ENCODE measurements at regions not wholly inside any gene's neighbourhood (a gene's known extent, or its start where the extent isn't known, plus 50 kb on each side); places are given as distances from the start of the nearest gene placed in this dataset.

DNA sequence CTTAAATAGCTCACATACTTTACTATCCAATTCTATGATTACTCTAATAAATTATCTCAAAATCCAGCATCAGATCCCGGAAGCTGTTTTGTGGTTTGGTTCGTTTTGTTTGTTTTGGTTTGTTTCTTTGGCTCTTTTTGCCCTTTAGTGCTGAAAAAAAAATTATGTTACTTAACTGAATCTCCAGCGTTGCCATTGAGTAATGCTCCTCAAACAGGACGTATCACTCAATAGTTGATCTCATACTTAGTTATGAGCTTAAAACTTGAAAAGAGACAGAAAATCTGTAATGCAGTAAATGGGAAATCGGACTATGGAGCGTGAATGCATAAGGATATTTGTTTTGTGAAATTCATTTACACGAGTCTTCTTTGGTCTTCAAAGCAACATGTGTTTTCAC, 533.8 kb upstream of the TMPRSS15 start:
- TF ChIP-seq, protein P1, sequence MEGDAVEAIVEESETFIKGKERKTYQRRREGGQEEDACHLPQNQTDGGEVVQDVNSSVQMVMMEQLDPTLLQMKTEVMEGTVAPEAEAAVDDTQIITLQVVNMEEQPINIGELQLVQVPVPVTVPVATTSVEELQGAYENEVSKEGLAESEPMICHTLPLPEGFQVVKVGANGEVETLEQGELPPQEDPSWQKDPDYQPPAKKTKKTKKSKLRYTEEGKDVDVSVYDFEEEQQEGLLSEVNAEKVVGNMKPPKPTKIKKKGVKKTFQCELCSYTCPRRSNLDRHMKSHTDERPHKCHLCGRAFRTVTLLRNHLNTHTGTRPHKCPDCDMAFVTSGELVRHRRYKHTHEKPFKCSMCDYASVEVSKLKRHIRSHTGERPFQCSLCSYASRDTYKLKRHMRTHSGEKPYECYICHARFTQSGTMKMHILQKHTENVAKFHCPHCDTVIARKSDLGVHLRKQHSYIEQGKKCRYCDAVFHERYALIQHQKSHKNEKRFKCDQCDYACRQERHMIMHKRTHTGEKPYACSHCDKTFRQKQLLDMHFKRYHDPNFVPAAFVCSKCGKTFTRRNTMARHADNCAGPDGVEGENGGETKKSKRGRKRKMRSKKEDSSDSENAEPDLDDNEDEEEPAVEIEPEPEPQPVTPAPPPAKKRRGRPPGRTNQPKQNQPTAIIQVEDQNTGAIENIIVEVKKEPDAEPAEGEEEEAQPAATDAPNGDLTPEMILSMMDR (IDR thresholded peaks at IDR 0.05; ENCODE audit: unreplicated experiment) = no peak
- Mint-ChIP-seq H3K9me3 (no peaks in the 10 kb centered on the region), H3K27ac (no peak overlapping the region), H3K36me3 (no peaks in the 10 kb centered on the region), H3K4me3 (no peak overlapping the region), H3K27me3 (ENCODE audit: low read depth) (no peaks in the 10 kb centered on the region), H3K4me1 (no peaks in the 10 kb centered on the region)
- DNase-seq (ENCODE audit: low spot score in 2 of 2, unreplicated experiment in 2 of 2) = no peak

GRCh38 chr21:18940791-18941190, 537.2 kb upstream of the TMPRSS15 start:
- Mint-ChIP-seq H3K27me3 (ENCODE audit: low read depth) (no peaks in the 10 kb centered on the region), H3K4me1 (no peaks in the 10 kb centered on the region), H3K27ac (no peak overlapping the region), H3K36me3 (no peaks in the 10 kb centered on the region), H3K9me3 (no peaks in the 10 kb centered on the region), H3K4me3 (no peak overlapping the region)
- TF ChIP-seq, protein P1 (IDR thresholded peaks at IDR 0.05; ENCODE audit: unreplicated experiment) = no peak
- DNase-seq (ENCODE audit: low spot score in 2 of 2, unreplicated experiment in 2 of 2) = no peak

DNA sequence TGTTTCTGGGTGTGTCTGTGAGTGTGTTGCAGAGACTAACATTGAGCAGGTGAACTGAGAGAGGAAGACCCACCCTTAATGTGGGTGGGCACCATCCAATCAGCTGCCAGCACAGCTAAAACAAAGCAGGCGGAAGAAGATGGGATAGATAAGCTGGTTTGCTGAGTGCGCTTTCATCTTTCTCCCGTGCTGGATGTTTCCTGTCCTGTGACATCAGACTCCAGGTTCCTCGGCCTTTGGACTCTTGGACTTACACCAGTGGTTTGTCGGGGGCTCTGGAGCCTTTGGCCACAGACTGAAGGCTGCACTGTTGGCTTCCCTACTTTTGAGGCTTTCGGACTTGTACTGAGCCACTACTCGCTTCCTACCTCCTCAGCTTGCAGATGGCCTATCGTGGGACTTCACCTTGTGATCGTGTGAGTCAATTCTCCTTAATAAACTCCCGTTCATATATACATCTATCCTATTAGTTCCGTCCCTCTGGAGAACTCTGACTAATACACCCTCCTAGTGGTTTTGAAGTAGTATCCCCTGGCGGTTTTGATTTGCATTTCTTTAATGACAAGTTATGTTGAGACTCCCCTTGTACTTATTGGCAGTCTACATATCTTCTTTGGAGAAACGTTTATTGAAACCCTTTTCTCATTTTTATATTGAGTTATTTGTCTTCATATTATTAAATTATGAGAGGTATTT, 546.6 kb upstream of the TMPRSS15 start:
- no peak for DNase-seq (ENCODE audit: low spot score in 2 of 2, unreplicated experiment in 2 of 2)
- Mint-ChIP-seq H3K9me3 (no peaks in the 10 kb centered on the region), H3K36me3 (no peaks in the 10 kb centered on the region), H3K27ac (no peak overlapping the region), H3K4me1 (peaks cover 3% of the 10 kb centered on the region), H3K4me3 (no peak overlapping the region), H3K27me3 (ENCODE audit: low read depth) (no peaks in the 10 kb centered on the region)
- TF ChIP-seq, protein P1 (IDR thresholded peaks at IDR 0.05; ENCODE audit: unreplicated experiment) = no peak

GRCh38 chr21:18951271-18952038, 547.9 kb upstream of the TMPRSS15 start:
- TF ChIP-seq, protein P1 (IDR thresholded peaks at IDR 0.05; ENCODE audit: unreplicated experiment) = peak; percentile 23
- H3K27ac Mint-ChIP-seq = no peak overlapping the region
- H3K36me3 Mint-ChIP-seq = no peaks in the 10 kb centered on the region
- DNase-seq (ENCODE audit: low spot score in 2 of 2, unreplicated experiment in 2 of 2) = no peak
- H3K9me3 Mint-ChIP-seq = no peaks in the 10 kb centered on the region
- no peak overlapping the region for H3K4me3 Mint-ChIP-seq
- H3K27me3 Mint-ChIP-seq (ENCODE audit: low read depth) = no peaks in the 10 kb centered on the region
- peaks cover 3% of the 10 kb centered on the region for H3K4me1 Mint-ChIP-seq

DNA sequence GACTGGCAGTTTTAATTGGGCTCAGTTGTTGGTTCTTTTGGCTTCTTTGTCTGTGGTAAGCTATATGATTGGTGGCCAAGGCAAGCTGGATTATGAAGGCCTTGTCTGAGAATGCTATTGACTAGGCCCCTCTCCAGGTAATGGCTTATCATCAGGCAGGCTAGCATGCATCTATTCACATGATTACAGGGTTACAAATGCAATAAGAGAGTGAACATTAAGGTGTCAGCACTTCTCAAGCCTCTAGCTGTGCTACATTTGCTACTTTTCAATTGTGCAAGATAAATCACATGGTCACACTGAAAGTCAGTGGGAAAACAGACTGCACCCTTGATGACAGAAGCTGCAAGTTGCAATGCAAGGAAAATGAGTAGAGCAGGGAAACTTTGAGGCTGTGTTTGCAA, 550.9 kb upstream of the TMPRSS15 start:
- TF ChIP-seq, protein P1 (IDR thresholded peaks at IDR 0.05; ENCODE audit: unreplicated experiment) = no peak
- Mint-ChIP-seq H3K4me3 (no peak overlapping the region), H3K9me3 (no peaks in the 10 kb centered on the region), H3K36me3 (no peaks in the 10 kb centered on the region), H3K27me3 (ENCODE audit: low read depth) (no peaks in the 10 kb centered on the region), H3K27ac (no peak overlapping the region), H3K4me1 (peaks cover 3% of the 10 kb centered on the region)
- no peak for DNase-seq (ENCODE audit: low spot score in 2 of 2, unreplicated experiment in 2 of 2)

Measured in mesothelial cell of epicardium (in vitro differentiated cells).